ENCODE measurements at regions not wholly inside any gene's neighbourhood (a gene's known extent, or its start where the extent isn't known, plus 50 kb on each side); places are given as distances from the start of the nearest gene placed in this dataset.

- TF ChIP-seq CUX1 (IDR thresholded peaks at IDR 0.05; ENCODE audit: insufficient replicate concordance, low read depth, low read length), result no peak
Measured at GRCh38 chr9:14021871-14022525, 291.9 kb downstream of the NFIB start (continued).

- POLR2A ChIA-PET, result no interaction called here
- no peak for ATAC-seq
- Histone ChIP-seq H3K4me1 (ENCODE audit: control insufficient read depth, insufficient read depth, low read length) (no peaks in the 10 kb centered on the region), H2AFZ (ENCODE audit: control insufficient read depth, low read depth, low read length) (no peak overlapping the region), H3K9ac (ENCODE audit: control insufficient read depth, insufficient read depth, low read length) (no peak overlapping the region), H3K36me3 (ENCODE audit: control insufficient read depth in 2 of 2, insufficient read depth in 2 of 2, low read length in 1 of 2) (no peaks in the 10 kb centered on the region), H4K20me1 (ENCODE audit: control insufficient read depth, insufficient read depth) (no peaks in the 10 kb centered on the region), H3K9me3 (replicated peaks; ENCODE audit: control insufficient read depth, insufficient read depth, low read length) (no peaks in the 10 kb centered on the region), H3K27ac (ENCODE audit: control insufficient read depth, insufficient read depth) (no peak overlapping the region), H3K79me2 (ENCODE audit: control insufficient read depth, insufficient read depth, low read length) (no peaks in the 10 kb centered on the region), H3K27me3 (replicated peaks in 1 of 2; ENCODE audit: control insufficient read depth in 2 of 2, insufficient read depth in 2 of 2, low read length in 1 of 2) (no peaks in the 10 kb centered on the region), H3K4me2 (ENCODE audit: control insufficient read depth, insufficient read depth) (no peak overlapping the region), H3K4me3 (no peak overlapping the region)
- 0% methylated on average over 2 of the region's 2 CpGs for WGBS (ENCODE audit: insufficient coverage, insufficient replicate concordance, low lambda C conversion rate, missing lambda C conversion rate)
- intact Hi-C loops (cut with micrococcal nuclease; ENCODE audit: unreplicated experiment) (no loop called here), in situ Hi-C loops (cut with MboI) (loop anchor here (10.0 kb wide), 1 partner anchor 63 kb away; no protein-coding TSS in a partner anchor)
- no peak for DNase-seq (ENCODE audit: low read depth, low spot score)
- no TSS peak for BruUV-seq (replicated peaks)
- RAD21 ChIA-PET (ENCODE audit: unreplicated experiment), result no interaction called here
- CTCF ChIA-PET, result no interaction called here
- SMC1A ChIA-PET (ENCODE audit: uncharacterized antibody, unreplicated experiment), result interaction anchor here (1.2 kb wide), 1 partner anchor 13 kb away, joined by 3 read pairs; no protein-coding TSS in a partner anchor
- FAIRE-seq, result no peak
- no peak for TF ChIP-seq SKIL (IDR thresholded peaks at IDR 0.05; ENCODE audit: low read depth, poor library complexity, severe bottlenecking)
- no peak for TF ChIP-seq SMC3 (IDR thresholded peaks at IDR 0.05; ENCODE audit: borderline replicate concordance, low read length)
- TF ChIP-seq KAT2A (conservative IDR thresholded peaks at IDR 0.05; ENCODE audit: control insufficient read depth, low read depth, low read length), result no peak
- TF ChIP-seq MAX (IDR thresholded peaks at IDR 0.05; ENCODE audit: low read depth, low read length), result no peak
- no peak for TF ChIP-seq SREBF1 (IDR thresholded peaks at IDR 0.05; ENCODE audit: low read length)
- no peak for TF ChIP-seq SMAD5 (IDR thresholded peaks at IDR 0.05; ENCODE audit: low read depth)
- TF ChIP-seq PBX3 (IDR thresholded peaks at IDR 0.05; ENCODE audit: insufficient replicate concordance, low read depth, low read length), result no peak
- TF ChIP-seq CREM (IDR thresholded peaks at IDR 0.05; ENCODE audit: low read depth), result no peak
- TF ChIP-seq YBX1 (IDR thresholded peaks at IDR 0.05), result no peak
- no peak for TF ChIP-seq ETV6 (conservative IDR thresholded peaks at IDR 0.05 in 1 of 2, IDR thresholded peaks at IDR 0.05 in 1 of 2; ENCODE audit: borderline replicate concordance in 1 of 2, low read depth in 1 of 2)
- TF ChIP-seq IRF5 (IDR thresholded peaks at IDR 0.05; ENCODE audit: borderline replicate concordance), result no peak
Measured at GRCh38 chr9:14018081-14018480, 295.9 kb downstream of the NFIB start.
